ENCODE measurements at regions not wholly inside any gene's neighbourhood (a gene's known extent, or its start where the extent isn't known, plus 50 kb on each side); places are given as distances from the start of the nearest gene placed in this dataset.

- Histone ChIP-seq H3K79me2 (replicated peaks; ENCODE audit: insufficient read depth, low read length) (no peaks in the 10 kb centered on the region), H3K27me3 (ENCODE audit: insufficient read depth, low read depth, low read length) (no peaks in the 10 kb centered on the region), H4K20me1 (ENCODE audit: insufficient read depth) (no peaks in the 10 kb centered on the region), H3K9me2 (ENCODE audit: insufficient read depth, low read length) (no peaks in the 10 kb centered on the region), H2AFZ (ENCODE audit: low read depth, low read length) (no peak overlapping the region), H3K4me3 (ENCODE audit: low read length) (no peak overlapping the region), H3K9me3 (ENCODE audit: low read length) (no peaks in the 10 kb centered on the region), H3F3A (ENCODE audit: insufficient read depth, low read length, poor library complexity, severe bottlenecking) (no peaks in the 10 kb centered on the region), H3K27ac (ENCODE audit: low read length) (no peak overlapping the region), H3K9ac (ENCODE audit: low read length) (no peak overlapping the region), H3K4me2 (ENCODE audit: low read length) (no peak overlapping the region), H3K36me3 (ENCODE audit: insufficient read depth, low read length) (no peaks in the 10 kb centered on the region)
- no peak for TF ChIP-seq TAF1 (IDR thresholded peaks at IDR 0.05; ENCODE audit: low read depth)
These were observed 349.5 kb downstream of the EPHA7 start for GRCh38 chr6:93069856-93070255.

- Histone ChIP-seq H3K9me3 (ENCODE audit: low read length) (no peaks in the 10 kb centered on the region), H3K9me2 (ENCODE audit: insufficient read depth, low read length) (no peaks in the 10 kb centered on the region), H3K27ac (ENCODE audit: low read length) (no peak overlapping the region), H3K4me2 (ENCODE audit: low read length) (no peak overlapping the region), H3K36me3 (ENCODE audit: insufficient read depth, low read length) (no peaks in the 10 kb centered on the region), H4K20me1 (ENCODE audit: insufficient read depth) (no peaks in the 10 kb centered on the region), H3K4me3 (ENCODE audit: low read length) (no peak overlapping the region), H2AFZ (ENCODE audit: low read depth, low read length) (no peak overlapping the region), H3K27me3 (ENCODE audit: insufficient read depth, low read depth, low read length) (no peaks in the 10 kb centered on the region), H3K79me2 (replicated peaks; ENCODE audit: insufficient read depth, low read length) (no peaks in the 10 kb centered on the region), H3F3A (ENCODE audit: insufficient read depth, low read length, poor library complexity, severe bottlenecking) (no peaks in the 10 kb centered on the region), H3K9ac (ENCODE audit: low read length) (no peak overlapping the region)
- TF ChIP-seq RAD21 (conservative IDR thresholded peaks at IDR 0.05) (no peak), EP300 (conservative IDR thresholded peaks at IDR 0.05; ENCODE audit: poor library complexity, severe bottlenecking) (no peak), MXI1 (conservative IDR thresholded peaks at IDR 0.05; ENCODE audit: poor library complexity, severe bottlenecking) (no peak), CTCF (IDR thresholded peaks at IDR 0.05; ENCODE audit: poor library complexity, severe bottlenecking) (no peak), POLR2AphosphoS5 (IDR thresholded peaks at IDR 0.05) (no peak), SMC3 (conservative IDR thresholded peaks at IDR 0.05; ENCODE audit: poor library complexity) (no peak), REST (IDR thresholded peaks at IDR 0.05; ENCODE audit: borderline replicate concordance) (no peak), TAF1 (IDR thresholded peaks at IDR 0.05; ENCODE audit: low read depth) (no peak), EZH2 (IDR thresholded peaks at IDR 0.05; ENCODE audit: borderline replicate concordance, insufficient read depth, low read length, poor library complexity, severe bottlenecking) (no peak)
These were observed 359.4 kb downstream of the EPHA7 start for GRCh38 chr6:93059911-93060310.

GRCh38 chr6:93057584-93057983 lies 361.8 kb downstream of the EPHA7 start:
- Histone ChIP-seq H3F3A (ENCODE audit: insufficient read depth, low read length, poor library complexity, severe bottlenecking) (no peaks in the 10 kb centered on the region), H3K36me3 (ENCODE audit: insufficient read depth, low read length) (no peaks in the 10 kb centered on the region)
- no peak for TF ChIP-seq EZH2 (IDR thresholded peaks at IDR 0.05; ENCODE audit: borderline replicate concordance, insufficient read depth, low read length, poor library complexity, severe bottlenecking)

More at GRCh38 chr6:93057584-93057983, 361.8 kb downstream of the EPHA7 start:
- Histone ChIP-seq H3K9ac (ENCODE audit: low read length) (no peak overlapping the region), H3K27ac (ENCODE audit: low read length) (no peak overlapping the region), H3K27me3 (ENCODE audit: insufficient read depth, low read depth, low read length) (no peaks in the 10 kb centered on the region), H4K20me1 (ENCODE audit: insufficient read depth) (no peaks in the 10 kb centered on the region), H3K9me3 (ENCODE audit: low read length) (no peaks in the 10 kb centered on the region), H3K9me2 (ENCODE audit: insufficient read depth, low read length) (no peaks in the 10 kb centered on the region), H2AFZ (ENCODE audit: low read depth, low read length) (no peak overlapping the region), H3K4me2 (ENCODE audit: low read length) (no peak overlapping the region), H3K4me3 (ENCODE audit: low read length) (no peak overlapping the region), H3K79me2 (replicated peaks; ENCODE audit: insufficient read depth, low read length) (no peaks in the 10 kb centered on the region)
